HG02870 (cell line): ENCODE measurements at regions not wholly inside any gene's neighbourhood (a gene's known extent, or its start where the extent isn't known, plus 50 kb on each side); places are given as distances from the start of the nearest gene placed in this dataset.
"Not testable (repeated sequence)": the region's sequence is repeated elsewhere in the genome, so short reads cannot be mapped to it uniquely, and the experiment has no call there.

ENCODE experiments used
- ATAC-seq: cut with Tn5 transposase; IDR thresholded peaks from one replicate; pipeline ENCODE4 v1.9.1; 2021; ENCODE audit warnings: mild to moderate bottlenecking, moderate library complexity; ENCODE audit not compliant: unreplicated experiment

- ATAC-seq, result no peak
Observed at GRCh38 chr2:4965556-4966320, 726.4 kb upstream of the SOX11 start.

- ATAC-seq, result no peak
Observed at GRCh38 chr2:4967206-4967605, 725.0 kb upstream of the SOX11 start.

GRCh38 chr2:4972472-4972871 lies 719.7 kb upstream of the SOX11 start:
- no peak for ATAC-seq

GRCh38 chr2:4973354-4973753 lies 718.8 kb upstream of the SOX11 start:
- ATAC-seq, result no peak

- ATAC-seq, result no peak
Observed at GRCh38 chr2:4973973-4974372, 718.2 kb upstream of the SOX11 start.

- ATAC-seq, result no peak
Observed at GRCh38 chr2:4976407-4976806, 715.8 kb upstream of the SOX11 start.

GRCh38 chr2:4979111-4979510 lies 713.1 kb upstream of the SOX11 start:
- no peak for ATAC-seq

- ATAC-seq, result no peak
Observed at GRCh38 chr2:4980995-4981394, 711.2 kb upstream of the SOX11 start.

- ATAC-seq, result no peak
Observed at GRCh38 chr2:4981802-4982409, 710.3 kb upstream of the SOX11 start.

- not testable (repeated sequence) for ATAC-seq
Observed at GRCh38 chr2:4988444-4988843, 703.7 kb upstream of the SOX11 start.

- ATAC-seq, result no peak
Observed at GRCh38 chr2:4992226-4992625, 700.0 kb upstream of the SOX11 start.

- ATAC-seq, result no peak
Observed at GRCh38 chr2:4995466-4995865, 696.7 kb upstream of the SOX11 start.

GRCh38 chr2:5007596-5007995 lies 684.6 kb upstream of the SOX11 start:
- no peak for ATAC-seq

- ATAC-seq, result no peak
Observed at GRCh38 chr2:5019324-5019723, 672.9 kb upstream of the SOX11 start.

- no peak for ATAC-seq
Observed at GRCh38 chr2:5020116-5020875, 671.9 kb upstream of the SOX11 start.

- ATAC-seq, result no peak
Observed at GRCh38 chr2:5021136-5021535, 671.0 kb upstream of the SOX11 start.

- no peak for ATAC-seq
Observed at GRCh38 chr2:5022061-5022460, 670.1 kb upstream of the SOX11 start.

- not testable (repeated sequence) for ATAC-seq
Observed at GRCh38 chr2:5022708-5023635, 669.2 kb upstream of the SOX11 start.

- ATAC-seq, result no peak
Observed at GRCh38 chr2:5026571-5027234, 665.5 kb upstream of the SOX11 start.

- no peak for ATAC-seq
Observed at GRCh38 chr2:5035057-5035488, 657.1 kb upstream of the SOX11 start.
